Vagina (tissue), 2 donors: ENCODE measurements at regions not wholly inside any gene's neighbourhood (a gene's known extent, or its start where the extent isn't known, plus 50 kb on each side); places are given as distances from the start of the nearest gene placed in this dataset.

ENCODE experiments used
- CTCF ChIP-seq, 3 experiments: fragments of 450-650 bp in 2 of 3; fragments of 200-600 bp in 1 of 3; sonication (generic) in 1 of 3; IDR thresholded peaks; one replicate each; pipeline ENCODE4 v1.5.1; 2017 to 2019; ENCODE audit warnings: antibody characterized with exemption in 3 of 3, mild to moderate bottlenecking in 2 of 3, moderate library complexity in 2 of 3
- POLR2A ChIP-seq, 2 donors: fragments of 450-650 bp; IDR thresholded peaks; one replicate each; pipeline ENCODE4 v1.6.1; 2017; ENCODE audit warnings: antibody characterized with exemption in 2 of 2, mild to moderate bottlenecking in 2 of 2, moderate library complexity in 2 of 2

GRCh38 chr3:177772908-177773557, 575.8 kb upstream of the TBL1XR1 start:
- no peak for TF ChIP-seq CTCF (IDR thresholded peaks at IDR 0.05)
- no peak for TF ChIP-seq POLR2A (IDR thresholded peaks at IDR 0.05)
